ENCODE measurements at regions not wholly inside any gene's neighbourhood (a gene's known extent, or its start where the extent isn't known, plus 50 kb on each side); places are given as distances from the start of the nearest gene placed in this dataset.

- peak overlapping the region; percentile 97 for H3K27ac ChIP-seq (ENCODE audit: low read length)
These were observed 315.7 kb upstream of the PROK2 start for GRCh38 chr3:72100601-72101187.

DNA sequence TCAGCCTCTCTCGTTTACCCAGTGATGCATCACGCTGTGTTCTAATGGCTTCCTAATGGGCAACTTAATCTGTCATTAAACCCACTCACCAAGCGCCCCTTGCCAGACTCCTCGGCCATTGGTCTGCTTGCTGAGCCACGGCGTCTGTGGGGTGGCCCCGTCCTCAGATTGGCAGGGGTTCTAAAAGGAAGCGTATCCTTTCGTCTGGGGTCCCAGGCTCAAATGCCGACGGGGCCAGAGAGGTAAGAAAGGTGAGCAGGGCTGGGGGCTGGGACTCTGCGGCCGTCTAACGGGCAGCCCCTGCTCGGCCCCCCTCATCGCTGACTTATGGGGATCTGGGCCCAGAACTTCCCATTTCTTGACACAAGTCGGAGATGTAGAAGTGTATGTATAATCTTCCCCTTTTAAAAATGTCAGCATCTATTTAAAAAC lies 315.1 kb upstream of the PROK2 start:
- no peaks in the 10 kb centered on the region for H3K9me3 ChIP-seq (ENCODE audit: low read length)
- H3K9ac ChIP-seq (ENCODE audit: low read length) = peak overlapping the region; percentile 81
- H3K79me2 ChIP-seq (ENCODE audit: low read length) = 0 out of 2 replicates have a peak, but pooled peaks cover 9% of the 10 kb centered on the region
- H3K36me3 ChIP-seq (ENCODE audit: insufficient read depth, low read length) = peaks cover 8% of the 10 kb centered on the region; the same call in 1 of the 2 replicates
- peak; percentile 89 for DNase-seq
- peak overlapping the region; percentile 77 for H3K4me2 ChIP-seq (ENCODE audit: low read depth, low read length, poor library complexity, severe bottlenecking)
- H2AFZ ChIP-seq (ENCODE audit: low read length) = no peak overlapping the region; the same call in 1 of the 2 replicates
- H4K20me1 ChIP-seq (ENCODE audit: insufficient read depth, low read depth, low read length) = no peaks in the 10 kb centered on the region
- peak overlapping the region; percentile 97 for H3K27ac ChIP-seq (ENCODE audit: low read length)
- peaks cover 93% of the 10 kb centered on the region for H3K4me1 ChIP-seq (ENCODE audit: low read length)
- peak overlapping the region; percentile 68 for H3K4me3 ChIP-seq (ENCODE audit: low read length)
- H3K9me2 ChIP-seq (replicated peaks; ENCODE audit: insufficient read depth, low read length) = no peaks in the 10 kb centered on the region
- no peaks in the 10 kb centered on the region for H3K27me3 ChIP-seq (ENCODE audit: low read length)

More at GRCh38 chr3:72100601-72101187, 315.7 kb upstream of the PROK2 start:
- peak; percentile 97 for DNase-seq
- Histone ChIP-seq H3K4me1 (ENCODE audit: low read length) (peaks cover 87% of the 10 kb centered on the region), H3K27me3 (ENCODE audit: low read length) (no peaks in the 10 kb centered on the region), H3K9ac (ENCODE audit: low read length) (peak overlapping the region; percentile 81), H3K79me2 (ENCODE audit: low read length) (0 out of 2 replicates have a peak, but pooled peaks cover 9% of the 10 kb centered on the region), H4K20me1 (ENCODE audit: insufficient read depth, low read depth, low read length) (no peaks in the 10 kb centered on the region), H3K9me2 (replicated peaks; ENCODE audit: insufficient read depth, low read length) (no peaks in the 10 kb centered on the region), H2AFZ (ENCODE audit: low read length) (no peak overlapping the region; the same call in 1 of the 2 replicates), H3K36me3 (ENCODE audit: insufficient read depth, low read length) (peaks cover 8% of the 10 kb centered on the region; the same call in 1 of the 2 replicates), H3K4me3 (ENCODE audit: low read length) (peak overlapping the region; percentile 68), H3K4me2 (ENCODE audit: low read depth, low read length, poor library complexity, severe bottlenecking) (peak overlapping the region; percentile 77), H3K9me3 (ENCODE audit: low read length) (no peaks in the 10 kb centered on the region)

- no peak overlapping the region for H2AFZ ChIP-seq (ENCODE audit: low read length)
- no peaks in the 10 kb centered on the region for H3K9me3 ChIP-seq (ENCODE audit: low read length)
- peak overlapping the region; percentile 68 for H3K4me3 ChIP-seq (ENCODE audit: low read length)
- DNase-seq = peak; percentile 94
- no peaks in the 10 kb centered on the region for H3K27me3 ChIP-seq (ENCODE audit: low read length)
- peak overlapping the region; percentile 97 for H3K27ac ChIP-seq (ENCODE audit: low read length)
- H3K9me2 ChIP-seq (replicated peaks; ENCODE audit: insufficient read depth, low read length) = no peaks in the 10 kb centered on the region
- peak overlapping the region; percentile 81 for H3K9ac ChIP-seq (ENCODE audit: low read length)
- peak overlapping the region; percentile 77 for H3K4me2 ChIP-seq (ENCODE audit: low read depth, low read length, poor library complexity, severe bottlenecking)
- H4K20me1 ChIP-seq (ENCODE audit: insufficient read depth, low read depth, low read length) = no peaks in the 10 kb centered on the region
- peaks cover 8% of the 10 kb centered on the region; the same call in 1 of the 2 replicates for H3K36me3 ChIP-seq (ENCODE audit: insufficient read depth, low read length)
- peaks cover 99% of the 10 kb centered on the region for H3K4me1 ChIP-seq (ENCODE audit: low read length)
- H3K79me2 ChIP-seq (ENCODE audit: low read length) = 0 out of 2 replicates have a peak, but pooled peaks cover 9% of the 10 kb centered on the region
These were observed 314.6 kb upstream of the PROK2 start for GRCh38 chr3:72099326-72100079.

DNA sequence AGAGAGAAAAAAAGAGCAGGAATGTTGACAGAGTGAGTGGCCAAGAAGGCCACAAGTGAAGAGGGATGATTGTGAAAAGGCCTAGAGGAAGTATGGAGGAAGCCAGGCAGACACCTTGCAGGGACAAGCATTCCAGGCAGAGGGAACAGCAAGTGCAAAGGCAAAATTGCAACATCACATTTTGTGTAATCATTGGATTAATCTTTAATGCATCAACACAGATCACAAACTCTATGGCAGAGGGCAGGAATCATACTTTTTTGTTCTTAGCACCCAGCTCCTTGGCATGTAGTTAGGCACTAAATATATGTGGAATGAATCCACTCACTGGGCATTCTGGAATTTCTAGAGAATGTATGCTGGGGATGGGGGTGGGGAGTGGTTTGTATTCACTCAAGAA lies 312.1 kb upstream of the PROK2 start:
- Histone ChIP-seq H4K20me1 (ENCODE audit: insufficient read depth, low read depth, low read length) (no peaks in the 10 kb centered on the region), H3K79me2 (ENCODE audit: low read length) (peaks cover 15% of the 10 kb centered on the region), H3K27me3 (ENCODE audit: low read length) (no peaks in the 10 kb centered on the region), H3K4me1 (ENCODE audit: low read length) (peaks cover 100% of the 10 kb centered on the region), H3K9me3 (ENCODE audit: low read length) (no peaks in the 10 kb centered on the region), H3K4me3 (ENCODE audit: low read length) (no peak overlapping the region), H3K9me2 (replicated peaks; ENCODE audit: insufficient read depth, low read length) (no peaks in the 10 kb centered on the region), H3K4me2 (ENCODE audit: low read depth, low read length, poor library complexity, severe bottlenecking) (peak overlapping the region; percentile 0), H3K36me3 (ENCODE audit: insufficient read depth, low read length) (peaks cover 13% of the 10 kb centered on the region; the same call in 1 of the 2 replicates), H3K27ac (ENCODE audit: low read length) (peak overlapping the region; percentile 97), H2AFZ (ENCODE audit: low read length) (no peak overlapping the region), H3K9ac (ENCODE audit: low read length) (peak overlapping the region; percentile 81; the same call in 1 of the 2 replicates)
- no peak for DNase-seq

DNA sequence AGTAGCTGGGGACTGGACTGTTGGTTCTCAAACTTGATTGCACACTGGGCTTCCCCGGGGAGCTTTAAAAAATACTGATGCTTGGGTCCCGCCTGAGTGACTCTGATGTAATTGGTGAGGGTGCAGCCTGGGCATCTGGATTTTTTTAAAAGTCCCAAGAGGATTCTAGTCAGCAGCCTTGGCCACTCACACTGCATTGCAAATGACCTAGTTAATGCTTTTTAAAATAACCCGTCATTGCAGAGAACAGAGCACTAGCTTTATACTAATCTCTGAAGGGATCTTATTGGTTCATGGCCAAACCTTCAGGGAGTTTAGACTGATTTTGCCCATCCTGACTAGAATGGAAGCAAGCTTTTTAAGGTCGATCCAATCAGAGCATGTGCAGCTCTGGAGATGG lies 310.6 kb upstream of the PROK2 start:
- Histone ChIP-seq H3K27ac (ENCODE audit: low read length) (peak overlapping the region; percentile 97), H3K4me2 (ENCODE audit: low read depth, low read length, poor library complexity, severe bottlenecking) (peak overlapping the region; percentile 62), H4K20me1 (ENCODE audit: insufficient read depth, low read depth, low read length) (no peaks in the 10 kb centered on the region), H3K27me3 (ENCODE audit: low read length) (no peaks in the 10 kb centered on the region), H3K4me1 (ENCODE audit: low read length) (peaks cover 100% of the 10 kb centered on the region), H3K9me2 (replicated peaks; ENCODE audit: insufficient read depth, low read length) (no peaks in the 10 kb centered on the region), H3K79me2 (ENCODE audit: low read length) (peaks cover 26% of the 10 kb centered on the region), H3K9ac (ENCODE audit: low read length) (peak overlapping the region; percentile 53), H3K36me3 (ENCODE audit: insufficient read depth, low read length) (peaks cover 27% of the 10 kb centered on the region; the same call in 1 of the 2 replicates), H2AFZ (ENCODE audit: low read length) (no peak overlapping the region), H3K9me3 (ENCODE audit: low read length) (no peaks in the 10 kb centered on the region), H3K4me3 (ENCODE audit: low read length) (peak overlapping the region; percentile 39; the same call in 1 of the 2 replicates)
- DNase-seq = peak; percentile 98

- H3K4me2 ChIP-seq (ENCODE audit: low read depth, low read length, poor library complexity, severe bottlenecking) = peak overlapping the region; percentile 62
- no peak overlapping the region for H2AFZ ChIP-seq (ENCODE audit: low read length)
- peak; percentile 59 for DNase-seq
These were observed 309.0 kb upstream of the PROK2 start for GRCh38 chr3:72093992-72094334.

DNA sequence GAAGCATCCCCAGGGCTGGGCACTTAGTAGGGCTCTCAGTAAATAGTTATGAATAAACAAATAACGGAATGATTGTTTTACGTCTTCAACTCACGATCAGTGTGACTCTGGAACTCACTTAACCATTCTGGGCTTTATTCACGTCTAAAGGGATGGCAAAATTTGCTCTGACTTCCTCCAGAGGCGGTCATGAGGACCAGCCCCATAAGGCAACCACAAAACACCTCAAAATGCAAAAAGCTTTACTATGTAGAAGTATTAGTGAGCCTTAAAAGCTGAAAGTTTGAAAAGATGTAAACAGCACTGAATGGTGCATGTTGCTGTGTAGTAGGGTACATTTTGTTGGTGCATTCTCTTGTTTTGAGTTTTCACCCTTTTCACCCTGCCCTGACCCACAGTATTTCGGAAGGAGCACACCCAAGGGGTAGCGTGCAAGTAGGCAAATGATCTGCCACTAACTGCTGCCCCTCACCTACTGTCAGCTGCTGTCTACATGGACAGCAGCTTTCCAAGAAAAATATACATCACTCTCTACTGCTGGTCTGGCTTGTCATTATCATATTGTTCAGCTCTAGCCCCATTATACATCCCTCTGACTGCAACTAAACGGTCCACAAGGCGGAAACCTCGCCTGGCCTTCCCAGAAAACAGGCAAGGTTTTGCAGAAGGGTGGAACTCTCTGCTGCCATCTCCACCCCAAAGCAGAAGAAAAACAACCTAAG lies 308.5 kb upstream of the PROK2 start:
- H3K4me2 ChIP-seq (ENCODE audit: low read depth, low read length, poor library complexity, severe bottlenecking) = peak overlapping the region; percentile 62
- peaks cover 100% of the 10 kb centered on the region for H3K4me1 ChIP-seq (ENCODE audit: low read length)
- H3K9ac ChIP-seq (ENCODE audit: low read length) = peak overlapping the region; percentile 53
- peaks cover 38% of the 10 kb centered on the region; the same call in 1 of the 2 replicates for H3K36me3 ChIP-seq (ENCODE audit: insufficient read depth, low read length)
- peak overlapping the region; percentile 35; the same call in 1 of the 2 replicates for H3K4me3 ChIP-seq (ENCODE audit: low read length)
- peak; percentile 77 for DNase-seq
- H3K27me3 ChIP-seq (ENCODE audit: low read length) = no peaks in the 10 kb centered on the region
- H3K79me2 ChIP-seq (ENCODE audit: low read length) = peaks cover 26% of the 10 kb centered on the region
- no peaks in the 10 kb centered on the region for H3K9me2 ChIP-seq (replicated peaks; ENCODE audit: insufficient read depth, low read length)
- H2AFZ ChIP-seq (ENCODE audit: low read length) = no peak overlapping the region
- peak overlapping the region; percentile 97 for H3K27ac ChIP-seq (ENCODE audit: low read length)
- no peaks in the 10 kb centered on the region for H4K20me1 ChIP-seq (ENCODE audit: insufficient read depth, low read depth, low read length)
- no peaks in the 10 kb centered on the region for H3K9me3 ChIP-seq (ENCODE audit: low read length)

More at GRCh38 chr3:72093992-72094334, 309.0 kb upstream of the PROK2 start:
- H4K20me1 ChIP-seq (ENCODE audit: insufficient read depth, low read depth, low read length) = no peaks in the 10 kb centered on the region
- peak overlapping the region; percentile 97 for H3K27ac ChIP-seq (ENCODE audit: low read length)
- peaks cover 31% of the 10 kb centered on the region for H3K79me2 ChIP-seq (ENCODE audit: low read length)
- H3K4me1 ChIP-seq (ENCODE audit: low read length) = peaks cover 100% of the 10 kb centered on the region
- H3K36me3 ChIP-seq (ENCODE audit: insufficient read depth, low read length) = peaks cover 38% of the 10 kb centered on the region; the same call in 1 of the 2 replicates
- H3K9me3 ChIP-seq (ENCODE audit: low read length) = no peaks in the 10 kb centered on the region
- peak overlapping the region; percentile 53 for H3K9ac ChIP-seq (ENCODE audit: low read length)
- H3K27me3 ChIP-seq (ENCODE audit: low read length) = no peaks in the 10 kb centered on the region
- H3K9me2 ChIP-seq (replicated peaks; ENCODE audit: insufficient read depth, low read length) = no peaks in the 10 kb centered on the region
- peak overlapping the region; percentile 35; the same call in 1 of the 2 replicates for H3K4me3 ChIP-seq (ENCODE audit: low read length)
